Gastroesophageal sphincter (tissue), 4 donors: ENCODE measurements at regions not wholly inside any gene's neighbourhood (a gene's known extent, or its start where the extent isn't known, plus 50 kb on each side); places are given as distances from the start of the nearest gene placed in this dataset.

Source experiments
- ATAC-seq: fragments of 150-250 bp; one replicate; pipeline ENCODE4 v1.9.1; 2016; ENCODE audit warnings: mild to moderate bottlenecking, moderate library complexity
- H3K27ac ChIP-seq, 4 donors: fragments of 200-600 bp; sonication (generic) in 3 of 4; 1 replicate in 3 of 4; 2 replicates in 1 of 4; pipeline ENCODE4 v1.5.1; 2016 to 2019
- H3K27me3 ChIP-seq: fragments of 200-600 bp; sonication (generic); one replicate; pipeline ENCODE4 v1.5.1; 2019
- H3K36me3 ChIP-seq, 2 donors: fragments of 200-600 bp; sonication (generic); one replicate each; pipeline ENCODE4 v1.5.1; 2019; ENCODE audit warnings: control low read depth in 1 of 2
- H3K4me1 ChIP-seq, 3 donors: fragments of 200-600 bp; sonication (generic); 1 replicate in 2 of 3; 2 replicates in 1 of 3; pipeline ENCODE4 v1.5.1; 2016 to 2019; ENCODE audit warnings: control low read depth in 2 of 3
- H3K4me3 ChIP-seq, 2 donors: fragments of 200-600 bp; sonication (generic); one replicate each; pipeline ENCODE4 v1.5.1; 2019; ENCODE audit warnings: mild to moderate bottlenecking in 1 of 2, moderate library complexity in 1 of 2
- H3K9me3 ChIP-seq, 3 donors: fragments of 200-600 bp; sonication (generic); one replicate each; pipeline ENCODE4 v1.5.1; 2017 to 2019; ENCODE audit warnings: control low read depth in 2 of 3
- CTCF ChIP-seq, 4 experiments: fragments of 200-600 bp in 2 of 4; fragments of 450-650 bp in 2 of 4; sonication (generic) in 1 of 4; IDR thresholded peaks; one replicate each; pipeline ENCODE4 v1.5.1; 2017 to 2019; ENCODE audit warnings: antibody characterized with exemption in 4 of 4, mild to moderate bottlenecking in 2 of 4, moderate library complexity in 2 of 4
- EP300 ChIP-seq: sonication (generic); formaldehyde crosslinking; IDR thresholded peaks from one replicate; pipeline ENCODE4 v1.6.1; 2017; ENCODE audit warnings: antibody characterized with exemption, mild to moderate bottlenecking
- POLR2A ChIP-seq, 2 donors: fragments of 450-650 bp; IDR thresholded peaks; one replicate each; pipeline ENCODE4 v1.6.1; 2017; ENCODE audit warnings: antibody characterized with exemption in 2 of 2, mild to moderate bottlenecking in 2 of 2, moderate library complexity in 1 of 2
- POLR2AphosphoS5 ChIP-seq: sonication (generic); formaldehyde crosslinking; IDR thresholded peaks from one replicate; pipeline ENCODE4 v1.6.1; 2017; ENCODE audit warnings: antibody characterized with exemption
- WGBS, 2 donors: methylation state at CpG; one replicate each; pipeline ENCODE4 v1.1.5; 2018; ENCODE audit warnings: low coverage in 1 of 2; 5-methylcytosine and 5-hydroxymethylcytosine counted together

DNA sequence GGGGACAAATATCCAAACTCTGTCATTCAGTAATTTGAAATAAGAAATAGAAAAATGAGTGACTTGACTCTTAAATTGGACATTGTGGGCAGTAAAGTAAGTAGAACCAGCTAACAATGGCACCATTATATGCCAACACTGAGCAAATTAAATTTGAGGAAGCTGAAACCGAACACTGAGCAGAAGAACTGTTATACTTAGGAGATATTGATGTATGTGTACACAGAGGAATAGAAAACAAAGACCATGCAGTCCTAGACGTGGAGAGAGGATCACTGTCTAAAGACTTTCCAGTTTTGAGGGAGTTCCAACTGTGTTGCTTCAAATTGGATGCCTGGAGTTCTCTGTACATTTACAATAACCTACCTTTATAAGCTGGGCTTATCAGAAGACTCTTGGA, 427.0 kb upstream of the EYS start:
- Histone ChIP-seq H3K27me3 (no peaks in the 10 kb centered on the region), H3K4me3 (no peak overlapping the region), H3K4me1 (no peaks in the 10 kb centered on the region), H3K27ac (no peak overlapping the region), H3K36me3 (no peaks in the 10 kb centered on the region), H3K9me3 (peaks cover 0 to 14% (median 0%) of the 10 kb centered on the region in 3 donors)
- TF ChIP-seq POLR2A (IDR thresholded peaks at IDR 0.05), result no peak
- no peak for TF ChIP-seq POLR2AphosphoS5
- WGBS, 2 donors, result 61 to 79% methylated on average over 2 of the region's 2 CpGs
- no peak for ATAC-seq

DNA sequence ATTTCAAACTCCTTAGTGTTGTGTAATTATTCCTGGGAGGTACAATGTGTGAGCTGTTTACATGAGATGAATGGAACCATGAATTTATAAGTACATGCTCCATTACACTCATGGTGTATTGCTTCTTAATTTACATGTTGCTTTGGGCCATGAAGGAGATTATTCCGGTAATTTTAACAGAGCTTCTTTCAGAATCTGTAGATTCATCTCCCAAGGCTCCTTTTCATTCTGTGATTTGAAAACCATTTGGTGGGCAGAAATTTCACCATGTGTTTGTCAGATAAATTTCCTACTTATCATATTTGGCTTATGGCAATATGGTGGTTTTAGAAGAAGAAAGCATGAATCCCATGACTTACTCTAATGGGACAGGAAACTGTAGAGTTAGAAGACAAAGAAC, 421.6 kb upstream of the EYS start:
- 75 to 100% methylated on average over 1 of the region's 1 CpG for WGBS, 2 donors
- H3K9me3 ChIP-seq, result peaks cover 0 to 5% (median 0%) of the 10 kb centered on the region in 3 donors
- TF ChIP-seq POLR2AphosphoS5, result no peak
- TF ChIP-seq CTCF (IDR thresholded peaks at IDR 0.05), result no peak
- TF ChIP-seq POLR2A (IDR thresholded peaks at IDR 0.05), result no peak
- no peak for TF ChIP-seq EP300
- H3K4me3 ChIP-seq, result no peak overlapping the region
- no peaks in the 10 kb centered on the region for H3K4me1 ChIP-seq
- ATAC-seq, result no peak
- no peak overlapping the region for H3K27ac ChIP-seq
- no peaks in the 10 kb centered on the region for H3K27me3 ChIP-seq
- H3K36me3 ChIP-seq, result no peaks in the 10 kb centered on the region

GRCh38 chr6:66128243-66128642, 421.2 kb upstream of the EYS start:
- Histone ChIP-seq H3K4me1 (no peaks in the 10 kb centered on the region), H3K27me3 (no peaks in the 10 kb centered on the region), H3K27ac (no peak overlapping the region), H3K9me3 (peaks cover 0 to 5% (median 0%) of the 10 kb centered on the region in 3 donors), H3K36me3 (no peaks in the 10 kb centered on the region), H3K4me3 (no peak overlapping the region)
- no peak for ATAC-seq
- 17 to 56% methylated on average over 1 to 2 of the region's 2 CpGs for WGBS, 2 donors
- TF ChIP-seq CTCF (IDR thresholded peaks at IDR 0.05), result no peak

GRCh38 chr6:66127061-66127460, 420.0 kb upstream of the EYS start:
- WGBS, 2 donors, result 86 to 93% methylated on average over 3 to 4 of the region's 5 CpGs
- Histone ChIP-seq H3K4me1 (no peaks in the 10 kb centered on the region), H3K36me3 (no peaks in the 10 kb centered on the region), H3K4me3 (no peak overlapping the region), H3K27me3 (no peaks in the 10 kb centered on the region), H3K27ac (no peak overlapping the region), H3K9me3 (peaks cover 0 to 5% (median 0%) of the 10 kb centered on the region in 3 donors)
- no peak for TF ChIP-seq EP300
- TF ChIP-seq CTCF (IDR thresholded peaks at IDR 0.05), result no peak
- TF ChIP-seq POLR2AphosphoS5, result no peak
- TF ChIP-seq POLR2A (IDR thresholded peaks at IDR 0.05), result no peak
- no peak for ATAC-seq

DNA sequence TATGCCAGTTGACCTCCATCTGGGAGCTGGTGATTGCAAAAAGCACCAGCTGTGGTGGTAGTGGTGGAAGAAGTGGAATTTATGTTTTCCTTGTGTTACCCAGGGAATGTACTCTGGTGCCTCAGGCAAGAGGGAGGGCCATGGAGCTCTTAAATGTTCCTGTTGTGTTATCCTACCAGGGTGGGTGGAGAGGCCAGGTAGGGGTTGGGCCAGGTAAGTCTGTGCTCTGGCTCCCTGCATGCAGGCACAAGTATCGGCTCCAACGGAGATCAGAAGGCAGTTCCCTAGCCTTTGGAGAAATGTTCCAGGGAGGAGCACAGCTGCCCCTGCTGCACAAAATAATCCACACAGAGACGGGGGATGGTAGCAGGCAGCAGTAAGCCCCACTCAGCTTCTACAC, 419.3 kb upstream of the EYS start:
- H3K4me1 ChIP-seq, result no peaks in the 10 kb centered on the region
- H3K4me3 ChIP-seq, result no peak overlapping the region
- no peak overlapping the region for H3K27ac ChIP-seq
- no peak for ATAC-seq
- H3K36me3 ChIP-seq, result no peaks in the 10 kb centered on the region
- TF ChIP-seq POLR2AphosphoS5 (no peak), EP300 (no peak), CTCF (IDR thresholded peaks at IDR 0.05) (no peak), POLR2A (IDR thresholded peaks at IDR 0.05) (no peak)
- WGBS, 2 donors, result no CpG with 5 or more reads among the region's 3 CpGs
- no peaks in the 10 kb centered on the region for H3K27me3 ChIP-seq
- peaks cover 0 to 5% (median 0%) of the 10 kb centered on the region in 3 donors for H3K9me3 ChIP-seq

DNA sequence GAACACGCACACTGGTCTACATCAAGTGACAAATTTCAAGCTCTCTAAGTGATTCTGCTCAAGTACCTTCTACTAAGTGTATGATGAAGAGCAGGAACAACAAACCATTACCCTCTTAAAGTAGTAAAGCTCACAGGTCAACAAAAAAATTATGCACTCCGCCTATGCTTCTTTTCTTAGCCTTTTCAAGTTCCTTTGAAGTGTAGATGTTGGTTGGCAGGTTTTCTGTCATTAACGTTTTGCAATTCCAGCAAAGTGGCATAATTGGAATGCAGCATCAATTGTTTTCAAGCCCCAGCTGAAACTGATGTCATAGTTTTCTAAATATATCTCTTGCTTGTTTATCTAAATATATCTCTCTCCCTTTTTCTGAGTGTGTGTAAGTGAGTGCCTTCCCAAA, 396.9 kb upstream of the EYS start:
- TF ChIP-seq EP300 (no peak), POLR2AphosphoS5 (no peak), CTCF (IDR thresholded peaks at IDR 0.05) (no peak), POLR2A (IDR thresholded peaks at IDR 0.05) (no peak)
- H3K27ac ChIP-seq, result no peak overlapping the region
- H3K27me3 ChIP-seq, result no peaks in the 10 kb centered on the region
- H3K4me1 ChIP-seq, result no peaks in the 10 kb centered on the region
- 8 to 18% methylated on average over 3 of the region's 3 CpGs for WGBS, 2 donors
- H3K4me3 ChIP-seq, result no peak overlapping the region
- H3K36me3 ChIP-seq, result no peaks in the 10 kb centered on the region
- H3K9me3 ChIP-seq, result no peaks in the 10 kb centered on the region
- no peak for ATAC-seq
